NCI-H2227 treated with DMSO at 0.1 percent for 48 hours (cell line): ENCODE measurements at regions not wholly inside any gene's neighbourhood (a gene's known extent, or its start where the extent isn't known, plus 50 kb on each side); places are given as distances from the start of the nearest gene placed in this dataset.

Experiments
- DNase-seq: peaks from one replicate; lab custom pipeline; 2025; lab: John Stamatoyannopoulos, UW

DNA sequence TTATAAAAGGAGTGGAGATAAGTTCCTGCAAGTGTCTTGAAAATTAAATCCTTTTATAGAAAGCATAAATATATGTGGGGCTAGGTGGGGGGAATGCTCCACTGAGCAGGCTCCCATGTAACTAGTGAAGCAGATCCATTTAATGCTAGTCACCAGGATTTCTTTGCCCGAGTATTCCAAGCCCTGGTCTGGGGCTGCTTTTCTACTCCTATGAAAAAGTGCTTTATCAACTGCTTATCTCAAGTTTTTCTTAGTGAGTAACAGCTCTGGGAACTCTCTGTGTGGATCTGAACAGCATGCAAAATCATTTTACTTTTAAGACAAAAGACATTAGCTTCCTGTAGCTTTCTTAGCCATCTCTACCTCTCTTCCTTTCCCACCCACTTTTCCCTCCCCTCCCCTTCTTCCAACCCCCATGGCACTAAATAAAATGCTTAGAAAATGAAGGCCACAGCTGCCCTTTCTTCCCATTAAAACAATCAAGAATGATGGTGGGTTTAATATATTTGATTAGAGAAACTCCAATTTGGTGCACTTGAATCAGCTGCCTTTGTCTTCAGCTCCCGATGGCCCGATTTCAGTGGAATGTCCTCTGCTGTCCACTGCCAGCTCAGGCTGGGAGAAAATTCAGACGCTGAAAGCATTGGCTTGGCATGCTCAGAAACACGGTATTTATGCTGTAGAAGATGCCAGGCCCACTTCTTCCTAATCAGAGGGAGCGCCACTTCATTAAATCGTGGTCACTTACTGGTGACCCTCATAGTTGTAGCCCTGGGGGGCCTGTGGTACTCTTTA, 475.1 kb downstream of the FOXO1 start:
- no peak for DNase-seq

DNA sequence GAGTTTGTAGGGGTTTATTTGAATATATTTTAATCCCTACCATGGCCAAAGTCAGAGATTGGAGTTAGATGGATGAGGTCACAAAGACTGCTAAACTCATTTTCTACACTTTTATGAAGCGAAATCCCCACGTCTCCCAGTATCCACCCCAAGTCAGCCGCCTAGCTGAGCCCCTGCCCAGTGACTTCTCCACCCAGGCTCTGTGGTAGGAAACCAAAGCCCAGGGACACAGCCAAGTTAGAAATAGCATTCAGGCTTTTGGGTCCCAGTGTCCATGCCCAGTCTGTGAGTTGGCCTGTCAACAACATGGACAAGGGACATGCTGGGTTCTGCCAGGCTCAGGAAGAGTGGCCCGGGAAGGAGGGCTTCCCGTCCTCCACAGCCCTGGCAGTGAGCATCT, 474.0 kb downstream of the FOXO1 start:
- DNase-seq: no peak

DNA sequence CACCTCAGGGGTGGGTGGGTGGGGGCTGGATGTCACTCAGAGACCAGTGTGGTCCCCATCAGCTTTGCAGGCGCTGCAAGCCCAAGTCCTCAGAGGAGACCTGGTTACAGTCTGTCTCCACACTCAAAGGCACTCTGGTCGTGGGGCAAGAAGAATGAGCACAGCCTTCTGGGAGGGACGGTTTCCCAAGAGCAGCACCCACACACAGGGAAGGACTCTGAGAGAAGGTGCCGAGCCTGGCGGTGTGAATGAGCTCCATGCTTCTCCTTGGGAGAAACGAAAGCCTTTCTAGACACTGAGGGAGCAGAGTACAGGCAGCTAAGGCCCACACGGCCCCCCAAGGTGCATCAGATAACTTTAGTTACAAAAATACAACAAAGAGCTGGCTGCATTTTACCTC, 473.6 kb downstream of the FOXO1 start:
- no peak for DNase-seq

DNA sequence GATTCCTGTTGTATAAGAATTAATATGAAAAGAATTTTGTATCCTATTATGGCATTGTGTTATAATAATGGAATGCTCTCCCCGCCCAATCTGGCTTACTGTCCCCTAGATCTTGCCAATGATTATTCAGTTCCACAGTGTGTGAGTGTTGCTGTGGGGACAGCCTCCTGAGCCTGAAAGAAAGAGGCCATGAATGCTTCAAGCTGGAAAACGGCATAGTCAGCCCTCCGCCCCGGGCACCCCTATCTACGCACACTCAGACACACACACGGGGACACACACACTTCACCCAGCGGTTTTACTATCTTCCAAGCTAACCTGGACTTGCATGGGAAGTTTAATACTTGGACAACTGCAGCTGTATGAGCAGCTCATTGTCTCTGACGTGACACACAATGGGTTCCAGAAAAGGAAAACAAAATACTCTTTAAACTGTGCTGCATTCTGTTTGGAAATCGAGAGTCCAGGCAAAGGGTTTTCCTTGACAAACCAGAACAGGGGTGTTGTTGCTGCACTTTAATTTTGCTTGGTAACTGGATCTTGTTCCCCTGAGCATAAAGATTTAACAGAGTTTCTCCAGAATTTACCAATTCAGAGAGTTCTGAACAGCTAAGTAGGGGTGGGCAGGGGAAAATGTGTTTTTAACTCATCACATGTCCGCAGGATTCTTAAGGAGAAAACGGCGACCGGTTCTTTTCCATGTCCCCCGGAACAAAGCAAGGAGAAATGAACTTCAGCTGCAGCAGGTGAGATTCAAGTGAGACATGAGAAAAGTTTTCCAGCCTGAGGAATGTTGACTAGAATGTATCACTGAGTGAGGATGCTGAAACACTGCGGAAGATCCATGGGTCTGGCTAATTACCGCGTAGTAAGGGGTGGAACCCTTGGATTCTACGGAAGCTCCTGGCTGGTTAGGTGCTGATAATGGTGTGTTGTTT, 472.9 kb downstream of the FOXO1 start:
- DNase-seq: no peak

DNA sequence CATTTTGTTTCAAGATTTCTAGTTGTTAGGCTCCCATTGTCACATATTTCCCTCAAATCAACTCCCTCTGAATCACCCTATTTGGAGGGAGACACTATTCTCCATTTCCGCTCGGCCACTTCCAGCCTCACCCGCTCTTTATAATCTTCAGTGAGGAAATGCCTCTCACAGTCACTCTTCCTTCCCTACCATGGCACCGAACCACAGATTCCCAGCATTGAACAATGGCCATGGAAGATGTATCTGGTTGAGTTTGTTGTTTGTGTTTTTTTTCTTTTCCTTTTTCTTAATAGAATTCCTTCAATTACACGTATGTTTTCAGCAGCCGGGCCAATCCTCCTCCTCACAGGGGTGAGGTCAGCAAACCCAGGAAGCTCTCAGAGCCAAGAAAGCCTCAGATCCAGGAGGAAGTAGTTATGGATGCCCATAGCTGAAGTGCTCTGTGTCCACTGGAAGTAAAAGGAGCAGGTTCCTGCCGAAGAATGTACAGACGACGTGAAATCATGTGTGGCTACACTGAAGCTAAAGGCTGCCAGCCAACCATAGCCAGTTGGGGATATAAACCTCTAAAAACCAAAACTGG, 472.1 kb downstream of the FOXO1 start:
- DNase-seq: no peak

DNA sequence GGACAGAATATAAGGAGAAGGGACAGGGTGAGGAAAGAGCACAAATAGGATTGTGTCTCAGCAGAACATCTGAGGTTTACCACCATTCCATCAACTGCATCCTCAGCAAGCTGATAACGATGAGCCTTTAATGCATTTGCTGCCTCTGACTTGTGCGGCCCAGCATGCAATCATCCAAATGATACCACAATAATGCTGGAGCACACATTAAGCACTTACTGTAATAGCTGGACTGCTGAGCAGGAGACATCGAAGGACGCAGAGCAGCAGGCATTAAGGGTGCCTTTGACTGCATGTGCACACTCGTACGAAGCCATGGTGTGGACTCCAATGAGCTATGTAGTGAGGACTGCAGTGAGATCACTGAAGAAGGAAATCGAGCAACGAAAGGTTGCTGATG, 469.4 kb downstream of the FOXO1 start:
- no peak for DNase-seq

DNA sequence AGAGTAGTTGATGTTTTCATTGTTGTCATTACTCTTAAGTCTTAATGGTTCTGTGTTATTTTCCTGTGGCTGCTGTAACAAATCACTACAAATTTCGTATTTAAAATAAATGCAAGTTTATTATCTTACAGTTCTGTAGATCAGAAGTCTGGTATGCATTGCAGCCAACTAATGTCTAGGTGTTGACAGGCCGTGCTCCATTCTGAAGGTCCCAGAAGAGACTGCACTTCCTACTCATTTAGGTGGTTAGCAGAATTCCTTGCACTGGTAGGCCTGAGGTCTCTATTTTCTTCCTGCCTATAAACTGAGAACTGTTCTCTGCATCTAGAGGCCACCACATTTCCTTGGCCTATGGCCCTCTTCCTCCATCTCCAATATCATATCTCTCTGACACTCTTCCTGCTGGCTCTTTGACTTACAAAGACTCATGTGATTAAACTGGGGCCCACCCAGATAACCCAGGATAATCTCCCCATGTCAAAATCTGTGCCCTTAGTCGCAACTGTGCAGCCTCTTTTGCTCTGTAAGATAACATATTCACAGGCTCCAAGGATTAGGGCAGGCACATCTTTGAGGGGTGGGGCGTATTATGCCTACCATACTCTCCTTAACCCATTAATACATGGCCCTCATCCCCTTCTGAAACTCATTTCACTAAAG, 468.4 kb downstream of the FOXO1 start:
- DNase-seq: no peak

DNA sequence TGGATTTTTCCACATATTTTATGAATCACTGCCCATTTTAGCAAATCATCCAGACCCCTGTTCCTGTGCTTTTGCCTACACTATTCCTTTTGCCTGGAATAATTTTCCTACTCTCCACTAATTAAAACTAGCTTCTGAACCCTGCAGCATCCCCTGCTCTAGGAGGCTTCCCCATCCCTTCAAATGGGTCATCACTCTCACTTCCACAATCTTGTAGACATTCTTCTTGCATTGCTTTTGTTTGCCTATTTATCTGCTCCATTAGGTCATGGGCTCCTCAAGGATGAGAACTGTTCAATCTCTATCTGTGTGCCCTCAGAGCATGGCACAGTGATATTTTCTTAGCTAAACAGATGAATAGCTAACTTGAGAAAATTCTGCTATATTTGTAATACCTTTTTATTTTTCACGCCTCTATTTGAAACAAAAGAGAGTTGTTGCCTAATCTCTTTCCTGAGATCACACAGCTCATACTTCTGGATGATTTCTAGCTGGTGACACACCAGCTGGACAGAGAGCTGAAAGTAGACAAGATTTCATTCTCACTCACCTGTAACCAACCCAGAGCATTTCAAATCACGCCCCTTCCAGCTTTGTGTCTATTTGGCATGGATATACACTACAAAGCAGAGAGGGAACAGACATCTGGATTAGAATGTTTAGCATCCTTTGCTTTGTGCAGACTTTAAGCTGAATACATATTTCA, 466.0 kb downstream of the FOXO1 start:
- DNase-seq: no peak

DNA sequence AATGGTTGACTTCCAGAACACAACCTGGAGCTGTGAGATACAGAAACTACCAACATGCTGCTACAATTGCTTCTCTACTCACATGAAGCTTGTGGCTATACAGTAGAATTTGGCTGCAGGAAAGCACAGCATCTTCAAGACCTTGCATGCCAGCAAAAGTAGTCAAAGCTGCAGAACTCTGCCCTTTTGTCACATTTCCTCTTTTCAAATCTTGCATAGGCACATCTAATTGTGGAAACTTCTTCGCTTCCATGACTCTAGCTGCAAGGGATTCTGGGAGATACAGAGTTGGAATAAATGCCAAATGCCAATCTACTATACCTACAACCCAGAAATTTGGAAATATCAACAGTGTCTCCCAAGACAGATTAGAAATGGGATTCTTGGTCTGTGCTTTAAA, 462.2 kb downstream of the FOXO1 start:
- DNase-seq: no peak

DNA sequence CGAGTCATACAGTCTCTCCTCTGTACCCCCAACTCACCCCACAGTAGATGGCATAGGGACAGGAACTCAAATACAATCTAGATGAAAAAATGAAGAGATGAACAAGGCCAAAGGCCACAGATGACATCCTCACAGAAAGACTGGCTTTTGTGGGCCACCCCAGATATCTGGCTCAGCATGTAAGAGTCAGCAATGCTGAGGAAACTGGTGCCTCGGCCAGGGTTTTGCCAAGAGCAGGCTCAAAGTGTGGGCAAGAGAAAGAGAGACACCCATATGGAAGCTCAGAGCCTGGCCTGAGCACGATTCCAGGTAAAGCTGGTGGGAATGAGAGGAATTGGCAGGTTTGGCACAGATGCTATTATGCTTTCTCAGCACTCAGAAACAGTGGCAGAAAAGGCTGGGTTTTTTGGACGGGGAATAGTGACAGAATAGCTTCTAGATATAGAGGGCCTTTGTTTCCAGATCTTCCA, 460.6 kb downstream of the FOXO1 start:
- no peak for DNase-seq

DNA sequence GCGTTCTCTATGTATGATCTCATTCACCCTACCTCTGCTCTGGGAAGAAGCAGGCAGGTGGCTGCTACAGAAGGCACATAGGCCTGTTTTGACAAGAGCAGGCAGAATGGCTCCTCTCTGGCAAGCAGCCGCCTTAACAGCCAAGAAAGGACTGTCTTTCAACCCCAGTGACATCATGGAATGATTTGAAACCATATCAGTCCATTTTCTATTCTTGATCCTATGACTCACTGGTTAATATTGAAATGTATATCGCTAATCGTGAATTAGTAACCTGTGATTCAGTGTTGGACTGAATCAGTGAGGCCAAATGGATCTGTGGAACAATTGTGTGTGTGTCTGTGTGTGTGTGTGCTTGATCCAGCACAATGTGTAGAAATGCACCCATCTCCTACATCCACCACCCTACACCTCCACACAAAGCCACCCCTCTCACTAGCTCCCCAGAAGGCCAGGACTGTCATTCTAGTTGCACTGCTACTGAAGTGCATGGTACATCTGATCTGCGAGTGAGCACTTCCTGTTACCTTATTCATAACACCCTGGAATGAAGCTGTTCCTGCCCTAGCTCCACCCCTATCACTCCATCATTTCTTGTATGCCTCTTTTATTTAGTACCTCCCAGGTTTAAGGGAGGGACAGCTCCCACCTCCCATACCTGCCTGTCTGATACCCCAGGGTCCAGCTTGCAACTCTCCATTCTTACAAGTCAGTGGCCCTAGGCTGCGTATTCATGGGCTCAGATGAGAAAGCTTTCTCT, 460.0 kb downstream of the FOXO1 start:
- DNase-seq: no peak

DNA sequence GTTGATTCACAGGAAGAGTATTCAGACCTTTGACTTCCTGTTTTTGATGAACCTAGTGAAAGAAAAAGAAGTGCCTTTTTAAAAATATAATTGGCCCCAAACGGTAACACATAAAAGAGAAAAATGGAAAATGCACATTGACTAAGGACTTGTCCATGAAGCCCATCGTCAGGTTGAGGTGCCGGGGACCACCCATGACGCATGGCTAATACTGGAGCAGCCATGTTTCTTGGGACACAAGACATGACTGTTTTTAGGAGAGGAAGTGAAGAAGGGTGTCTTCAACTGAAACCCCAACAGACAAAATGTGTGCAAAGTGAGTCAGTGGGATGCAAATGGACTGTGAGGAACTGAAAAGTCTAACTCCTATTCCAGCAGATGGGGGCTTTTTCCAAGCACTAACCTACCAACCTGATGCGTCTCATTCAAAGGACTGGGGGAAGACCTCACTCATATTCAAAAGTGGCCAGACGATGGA, 459.4 kb downstream of the FOXO1 start:
- DNase-seq: no peak

DNA sequence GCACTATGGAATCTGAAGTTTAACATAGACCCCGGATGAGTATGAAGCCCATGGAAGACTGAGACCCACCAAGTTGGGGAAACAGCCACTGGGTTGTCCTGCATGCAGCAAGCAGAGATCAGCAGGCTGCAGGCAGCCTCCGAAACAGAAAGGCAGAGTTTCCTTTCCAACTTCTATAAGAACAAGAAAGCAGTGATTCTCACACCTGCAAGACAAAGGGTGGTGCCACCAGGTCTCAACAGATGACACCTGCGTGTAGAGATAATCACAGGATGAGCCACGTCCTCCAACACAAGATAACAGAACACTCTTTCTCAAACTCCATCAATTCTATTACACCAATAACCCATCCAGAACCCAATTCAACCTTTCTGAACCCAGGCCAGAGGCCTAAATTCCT, 457.9 kb downstream of the FOXO1 start:
- no peak for DNase-seq

DNA sequence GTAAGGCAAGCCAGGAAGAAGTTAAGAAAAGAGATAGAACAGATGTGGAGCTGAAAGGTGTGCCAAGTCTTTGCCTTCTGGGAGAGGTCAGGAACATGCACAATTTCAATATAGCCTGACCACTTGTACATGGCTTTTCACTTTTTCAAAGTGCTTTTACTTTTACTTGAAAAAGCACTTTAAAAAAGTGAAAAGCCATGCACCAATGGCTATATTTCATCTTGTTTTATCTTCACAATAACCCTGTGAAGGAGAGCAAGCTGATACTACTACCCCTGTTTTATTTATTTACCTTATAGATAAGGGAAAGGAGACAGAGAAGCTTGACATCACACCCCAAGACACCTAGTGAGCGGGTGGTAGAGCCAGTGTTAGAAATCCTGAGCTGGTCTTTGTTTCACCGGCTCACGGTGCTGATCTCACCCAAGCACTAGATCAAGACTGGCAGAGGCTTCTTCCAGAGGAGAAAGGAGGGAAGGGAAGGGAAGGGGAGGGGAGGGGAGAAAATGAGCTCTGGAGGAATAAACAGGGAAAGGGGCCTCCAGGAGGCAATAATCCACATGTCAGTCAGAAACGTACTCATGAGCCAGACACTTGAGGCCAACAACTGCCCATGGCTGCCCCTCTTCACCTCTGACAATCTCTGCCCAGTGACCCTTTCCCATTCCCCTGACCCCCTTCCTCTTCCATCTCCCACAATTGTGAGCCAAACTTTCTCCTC, 455.4 kb downstream of the FOXO1 start:
- no peak for DNase-seq

DNA sequence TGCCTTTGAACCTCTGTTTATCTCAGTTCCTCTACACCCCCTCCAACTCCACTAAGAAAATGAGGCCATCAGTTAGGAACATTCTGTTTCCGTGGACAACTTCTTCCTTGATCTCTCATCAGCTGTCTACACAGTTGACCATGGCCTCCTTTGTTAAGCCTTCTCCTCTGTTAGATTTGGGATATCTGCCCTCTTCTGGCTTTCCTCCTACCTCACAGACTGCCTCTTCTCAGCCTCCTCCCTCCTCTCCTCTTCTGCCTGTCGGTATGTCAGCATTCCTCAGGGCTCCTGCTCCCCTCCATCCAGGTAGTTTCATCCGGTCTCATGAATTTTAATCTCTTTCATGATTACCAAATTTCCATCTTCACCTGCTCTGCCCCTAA, 454.9 kb downstream of the FOXO1 start:
- no peak for DNase-seq

DNA sequence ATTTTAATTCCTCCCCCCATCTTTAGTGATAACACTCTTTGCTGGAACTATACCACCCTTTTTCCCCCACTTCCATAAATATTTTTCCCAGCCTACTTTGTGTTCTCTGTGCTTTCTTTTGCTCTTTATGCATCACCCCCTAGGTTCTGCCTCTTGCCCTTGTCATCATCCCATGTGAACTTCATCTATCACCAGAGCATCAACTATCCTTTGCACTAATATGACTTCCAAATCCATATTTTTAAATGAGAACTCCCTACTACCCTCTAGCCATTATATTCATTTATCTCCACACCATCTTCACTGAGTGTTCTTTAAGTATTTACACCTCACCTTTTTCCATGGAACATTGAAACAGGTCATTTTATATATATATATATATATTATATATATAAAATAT, 452.7 kb downstream of the FOXO1 start:
- no peak for DNase-seq

DNA sequence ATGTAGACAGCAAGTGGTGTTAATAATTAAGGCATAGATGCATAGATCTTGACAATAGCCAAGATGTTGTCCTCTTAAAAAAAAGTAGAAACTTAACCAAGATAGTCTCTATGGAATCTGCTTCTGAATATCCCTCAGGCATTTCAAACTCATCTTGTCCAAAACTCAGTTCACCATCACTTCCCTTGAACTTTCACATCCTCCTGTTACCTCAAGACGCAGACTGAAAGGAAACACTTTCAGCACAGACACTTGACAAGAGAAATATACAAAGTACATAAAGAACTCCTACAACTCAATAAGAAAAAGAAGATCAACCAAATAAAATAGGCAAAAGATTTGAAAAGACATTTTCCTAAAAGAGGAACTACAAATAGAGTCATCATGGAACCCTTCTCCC, 451.1 kb downstream of the FOXO1 start:
- DNase-seq: no peak

DNA sequence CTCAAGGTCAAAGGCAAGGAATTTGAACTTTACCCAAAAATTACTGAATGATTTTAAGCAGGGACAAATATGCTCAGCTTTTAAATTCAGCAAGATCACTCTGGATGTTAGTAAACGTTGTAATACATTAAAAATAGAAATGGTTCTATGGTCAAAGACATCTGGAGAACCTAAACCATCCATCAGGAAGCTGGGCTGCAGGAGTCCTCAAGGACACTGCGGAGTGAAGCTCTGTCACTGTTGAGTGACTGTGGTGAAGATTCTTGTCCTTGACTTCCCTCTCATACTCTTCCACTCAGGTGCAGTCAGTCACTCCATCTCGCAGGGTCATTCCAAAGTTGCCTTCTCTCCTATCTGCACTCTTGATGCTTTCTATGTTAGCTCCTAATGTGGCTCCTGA, 450.7 kb downstream of the FOXO1 start:
- no peak for DNase-seq

DNA sequence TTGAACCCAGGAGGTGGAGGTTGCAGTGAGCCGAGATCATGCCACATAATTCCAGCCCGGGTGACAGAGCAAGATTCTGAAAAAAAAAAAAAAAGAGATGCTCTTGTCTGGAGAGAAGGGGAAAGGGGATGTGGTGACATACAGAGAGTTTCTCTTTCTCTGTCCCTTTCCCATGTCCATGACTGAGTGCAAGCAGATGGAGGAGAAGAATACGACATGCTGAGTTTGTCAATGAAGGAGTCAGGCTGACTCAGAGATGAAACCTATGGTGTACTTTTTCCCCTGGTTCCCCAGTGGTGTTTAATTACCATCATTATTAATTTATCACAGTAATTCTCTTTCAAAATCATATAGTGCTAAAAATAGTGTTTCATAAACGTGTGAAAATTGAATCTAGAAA, 448.8 kb downstream of the FOXO1 start:
- DNase-seq: no peak

DNA sequence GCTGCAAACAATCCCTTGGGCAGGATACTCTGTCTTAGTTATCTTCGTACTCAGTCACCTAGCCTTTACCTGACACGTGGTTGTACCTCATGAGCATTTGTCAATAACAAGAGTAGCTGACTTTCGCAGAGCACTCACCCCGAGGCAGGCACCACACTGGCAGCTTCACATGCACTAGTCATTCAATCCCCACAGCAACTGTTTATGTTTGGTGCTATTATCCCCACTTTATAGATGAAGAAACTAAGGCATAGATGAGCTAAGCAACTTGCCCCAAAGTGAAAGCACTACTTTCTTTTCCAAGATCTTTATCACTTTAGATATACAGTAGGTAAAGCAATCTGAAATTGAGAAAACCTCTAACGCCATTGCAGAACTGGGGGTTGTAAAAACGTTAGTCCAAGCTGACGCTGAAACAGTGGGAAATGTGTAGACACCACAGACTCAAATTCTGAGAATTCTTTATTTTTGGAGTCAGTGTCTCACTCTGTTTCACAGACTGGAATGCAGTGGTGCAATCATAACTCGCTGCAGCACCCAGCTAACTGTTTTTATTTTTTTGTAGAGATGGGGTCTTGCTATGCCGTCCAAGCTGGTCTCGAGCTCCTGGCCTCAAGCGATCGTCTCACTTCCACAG, 446.0 kb downstream of the FOXO1 start:
- DNase-seq: no peak
